HUDEP-2 (cell line): ENCODE measurements at regions not wholly inside any gene's neighbourhood (a gene's known extent, or its start where the extent isn't known, plus 50 kb on each side); places are given as distances from the start of the nearest gene placed in this dataset.
"Not testable (repeated sequence)": the region's sequence is repeated elsewhere in the genome, so short reads cannot be mapped to it uniquely, and the experiment has no call there.

ENCODE experiments used
- DNase-seq, 76 experiments: peaks; one replicate each; lab custom pipeline; 2025; ENCODE audit not compliant: unreplicated experiment in 76 of 76; lab: John Stamatoyannopoulos, UW

DNA sequence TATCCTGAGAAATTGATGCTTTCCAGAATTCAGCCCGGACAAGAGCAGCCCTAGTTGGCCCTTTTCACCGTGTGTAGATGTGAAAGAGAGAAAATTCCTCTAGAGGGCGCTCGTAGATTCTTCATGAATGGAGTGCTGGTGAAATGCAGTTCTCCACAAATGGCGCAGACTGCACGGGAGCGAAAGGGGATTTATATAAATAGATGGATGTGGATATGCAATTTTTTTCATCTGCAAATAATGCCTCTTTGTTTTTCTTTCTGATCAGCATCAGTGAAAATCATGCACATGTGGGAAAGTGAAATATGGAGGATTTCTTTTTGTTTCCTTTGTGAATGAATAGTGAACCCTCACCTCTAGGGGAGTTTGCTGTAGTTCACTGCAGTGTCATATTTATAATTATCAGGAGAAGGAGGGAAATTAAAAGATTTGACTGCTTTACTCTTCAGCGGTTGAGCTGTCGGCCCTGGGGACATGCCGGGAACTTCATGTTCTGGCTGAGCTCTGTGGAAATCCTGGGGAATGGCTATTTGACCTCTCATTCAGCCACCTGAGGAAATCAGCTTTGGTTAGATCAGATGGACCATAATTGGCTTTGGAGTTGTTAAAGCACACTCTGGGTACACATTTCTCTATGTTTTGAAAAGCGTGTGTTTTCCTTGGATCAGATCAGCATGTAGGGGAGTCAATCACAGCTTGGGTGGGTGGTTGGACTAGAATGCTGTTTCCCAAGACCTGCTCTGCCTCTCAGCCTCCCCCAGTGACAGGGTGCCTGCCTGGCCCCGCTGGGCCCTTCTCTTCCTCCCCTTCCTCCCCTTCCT, 115.0 kb upstream of the SHISA3 start:
- peak in 42 of 76 experiments; percentile 0 to 71 (median 20) for DNase-seq

DNA sequence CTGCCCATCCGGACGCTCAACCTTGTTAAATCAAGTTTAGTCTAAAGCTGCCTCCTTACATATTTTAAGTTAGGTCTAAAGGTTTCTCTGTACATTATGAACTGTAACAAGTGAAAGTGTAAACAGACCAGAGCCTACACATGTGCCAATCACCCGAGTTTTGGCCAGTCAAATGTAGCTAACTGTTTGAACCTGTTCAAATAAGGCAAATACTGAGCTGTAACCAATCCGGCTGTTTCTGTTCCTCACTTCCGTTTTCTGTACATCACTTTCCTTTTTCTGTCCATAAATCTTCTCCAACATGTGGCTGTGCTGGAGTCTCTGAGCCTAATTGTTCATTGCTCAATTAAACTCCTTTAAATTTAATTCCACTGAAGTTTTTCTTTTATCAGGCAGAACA, 113.3 kb upstream of the SHISA3 start:
- DNase-seq = no peak

DNA sequence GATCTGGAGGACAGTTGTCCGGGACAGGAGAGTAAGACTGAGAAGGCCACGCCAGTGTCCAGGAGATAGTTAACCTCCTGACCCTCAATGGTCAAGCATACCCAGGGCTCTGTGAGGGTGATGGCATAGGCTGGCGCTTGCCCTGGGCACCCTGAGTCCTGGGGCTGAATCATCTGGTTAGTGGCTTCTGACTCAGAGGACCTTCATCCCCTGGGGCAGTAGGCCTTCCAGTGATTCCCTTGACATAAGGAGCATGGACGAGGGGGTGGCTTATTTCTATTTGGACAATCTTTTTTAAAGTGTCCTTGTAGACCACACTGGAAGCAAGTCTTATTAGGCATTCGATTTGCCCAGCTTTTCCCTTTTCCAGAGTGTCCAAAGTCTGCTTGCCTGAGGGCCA, 108.4 kb upstream of the SHISA3 start:
- not testable (repeated sequence) for DNase-seq

DNA sequence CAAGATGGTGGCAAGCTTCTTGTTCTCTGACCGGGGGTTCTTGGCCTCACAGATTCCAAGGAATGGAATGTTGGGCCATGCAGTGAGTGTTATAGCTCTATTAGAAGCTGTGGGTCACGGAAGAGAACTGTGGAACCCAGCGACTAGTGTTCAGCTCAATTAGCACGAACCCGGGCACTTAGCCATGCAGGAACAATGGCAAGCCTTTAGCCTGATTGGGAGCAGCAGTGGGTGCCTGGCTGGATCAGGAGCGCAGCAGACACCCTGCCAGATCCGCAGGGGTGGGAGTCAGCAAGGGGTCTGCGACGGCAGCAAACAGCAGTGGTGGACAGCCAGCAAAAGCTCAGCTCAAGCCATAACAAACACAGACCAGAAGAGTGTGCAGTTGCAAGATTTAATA, 105.1 kb upstream of the SHISA3 start:
- DNase-seq = not testable (repeated sequence)

DNA sequence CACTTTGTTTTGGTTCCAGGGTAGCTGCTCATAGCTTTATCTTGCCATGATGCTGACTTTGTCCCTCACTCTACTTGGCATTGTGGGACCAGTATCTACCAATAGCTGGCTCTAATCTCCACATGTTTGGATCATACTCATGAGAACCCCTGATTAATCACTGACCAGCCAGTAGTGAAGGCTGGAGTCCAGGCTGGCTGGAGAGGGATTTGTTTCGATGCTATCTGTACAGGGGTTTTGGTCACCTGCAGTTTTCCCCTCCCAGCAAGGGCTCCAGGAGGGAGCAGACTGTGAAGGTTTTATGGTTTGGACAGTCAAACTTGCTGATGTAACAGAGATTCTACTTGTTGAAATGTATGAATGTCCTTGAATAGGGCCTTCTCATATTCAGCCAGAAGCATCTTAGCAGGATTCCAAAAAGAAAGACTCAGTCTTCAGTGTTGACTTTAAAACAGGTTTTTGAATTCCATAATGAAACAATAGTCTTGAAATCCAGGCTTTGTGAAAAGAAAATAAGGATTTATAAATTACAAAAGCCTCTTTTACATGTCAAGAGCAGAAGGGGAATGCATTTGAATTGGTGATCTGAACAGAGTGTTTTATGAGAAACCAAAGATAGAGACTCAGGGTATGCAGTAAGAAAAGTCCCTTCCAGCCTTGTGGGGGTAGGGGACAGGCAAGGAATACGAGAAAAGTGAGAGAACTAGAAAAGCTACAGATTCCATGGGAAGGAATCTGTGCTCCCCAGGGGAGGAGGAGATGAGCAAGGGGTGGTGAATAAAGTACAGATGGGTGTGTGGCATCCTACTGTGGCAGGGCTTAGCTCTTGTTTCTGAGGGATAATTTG, 103.1 kb upstream of the SHISA3 start:
- DNase-seq = no peak

DNA sequence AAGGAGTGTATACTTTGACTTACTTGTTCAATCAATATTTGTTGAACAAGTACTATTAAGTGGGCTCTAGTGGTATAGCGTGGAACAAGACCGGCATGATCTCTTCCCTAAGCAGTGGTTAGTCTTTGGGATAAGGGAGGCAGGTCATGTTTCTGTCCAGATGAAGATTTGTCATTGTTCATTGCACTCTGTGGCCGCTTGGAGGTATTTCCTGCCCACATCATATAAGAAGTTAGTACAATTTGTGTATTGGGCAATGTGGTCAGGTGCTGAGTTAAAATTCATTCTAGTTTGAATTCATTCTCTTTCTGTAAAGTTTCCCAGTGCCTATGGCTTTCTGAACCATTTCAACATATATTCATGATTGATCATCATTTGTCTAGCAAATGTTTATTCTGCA, 101.1 kb upstream of the SHISA3 start:
- no peak for DNase-seq

DNA sequence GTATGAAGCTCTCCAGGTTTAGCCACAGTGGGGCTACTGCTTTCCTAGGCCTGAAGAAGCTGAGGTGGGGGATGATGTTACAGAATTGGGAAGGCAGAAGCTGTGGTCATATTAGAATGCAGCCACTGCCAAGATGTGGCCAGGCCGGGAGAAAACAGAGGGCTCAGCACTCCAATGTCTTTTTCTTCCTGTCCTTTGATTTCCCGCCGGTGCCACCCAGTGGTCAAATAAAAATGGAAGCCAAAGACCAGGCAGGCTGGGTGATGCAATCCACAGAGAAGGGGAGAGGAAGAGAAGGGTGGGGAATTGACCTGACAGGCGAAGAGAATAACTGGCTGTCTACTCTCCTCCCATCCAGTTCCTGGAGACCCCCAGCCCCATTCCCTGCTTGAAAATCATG, 94.9 kb upstream of the SHISA3 start:
- DNase-seq = peak in 42 of 76 experiments; percentile 1 to 48 (median 16)

DNA sequence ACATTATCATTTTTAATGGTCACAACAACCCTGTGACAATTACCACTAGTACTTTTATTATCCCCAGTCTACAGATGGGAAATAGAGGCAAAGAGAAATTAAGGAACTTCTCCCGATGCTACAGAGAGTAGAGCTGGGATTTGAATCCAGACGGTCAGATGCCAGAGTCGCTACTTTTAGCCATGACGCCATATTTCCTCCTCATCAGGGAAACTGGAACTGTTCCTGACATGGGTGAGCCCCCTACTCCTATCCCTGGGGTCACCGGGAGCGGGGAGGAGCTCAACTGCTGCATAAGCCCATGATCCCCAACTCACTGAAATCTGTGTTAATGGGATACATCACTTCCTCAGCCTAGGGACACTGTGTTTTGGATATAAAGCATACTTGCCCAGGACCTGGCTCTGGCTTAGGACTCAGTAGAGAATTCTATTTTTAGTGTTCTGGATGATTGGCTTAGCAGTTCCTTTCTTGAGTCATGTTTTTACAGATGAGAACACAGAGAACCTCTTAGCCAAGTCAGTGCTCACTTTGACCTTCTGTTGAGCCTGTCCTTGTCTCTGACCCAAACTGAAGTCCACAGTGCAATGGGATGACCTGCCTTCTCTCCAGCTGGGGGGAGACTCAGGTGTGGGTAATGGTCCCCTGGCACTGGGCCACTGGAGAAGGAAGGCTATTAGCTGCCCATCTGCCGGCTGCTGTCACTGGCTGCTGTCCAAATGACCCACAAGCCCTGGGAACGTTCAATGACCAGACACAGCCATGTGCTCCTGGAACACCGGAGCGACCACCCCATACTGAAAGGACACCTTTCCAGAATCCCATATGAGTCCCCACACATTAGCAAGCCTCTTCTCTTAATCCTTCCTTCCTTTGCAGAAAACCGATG, 90.8 kb upstream of the SHISA3 start:
- no peak for DNase-seq

DNA sequence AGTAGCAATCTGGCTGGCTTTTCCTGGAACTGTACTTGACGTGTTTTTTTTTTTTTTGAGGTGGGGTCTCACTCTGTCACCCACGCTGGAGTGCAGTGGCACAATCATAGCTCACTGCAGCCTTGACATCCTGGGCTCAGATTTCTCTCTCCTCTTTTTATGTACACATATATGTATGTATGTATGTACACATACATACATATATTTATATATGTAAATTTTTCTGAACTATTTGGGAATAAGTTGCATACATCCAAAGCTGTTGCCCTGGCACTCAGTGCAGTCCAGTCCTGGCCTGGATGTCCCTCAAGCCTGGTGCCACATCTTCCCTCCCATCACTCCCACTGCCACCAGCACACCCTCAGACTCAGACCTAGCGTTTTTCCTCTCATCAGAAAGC, 89.0 kb upstream of the SHISA3 start:
- DNase-seq = no peak

DNA sequence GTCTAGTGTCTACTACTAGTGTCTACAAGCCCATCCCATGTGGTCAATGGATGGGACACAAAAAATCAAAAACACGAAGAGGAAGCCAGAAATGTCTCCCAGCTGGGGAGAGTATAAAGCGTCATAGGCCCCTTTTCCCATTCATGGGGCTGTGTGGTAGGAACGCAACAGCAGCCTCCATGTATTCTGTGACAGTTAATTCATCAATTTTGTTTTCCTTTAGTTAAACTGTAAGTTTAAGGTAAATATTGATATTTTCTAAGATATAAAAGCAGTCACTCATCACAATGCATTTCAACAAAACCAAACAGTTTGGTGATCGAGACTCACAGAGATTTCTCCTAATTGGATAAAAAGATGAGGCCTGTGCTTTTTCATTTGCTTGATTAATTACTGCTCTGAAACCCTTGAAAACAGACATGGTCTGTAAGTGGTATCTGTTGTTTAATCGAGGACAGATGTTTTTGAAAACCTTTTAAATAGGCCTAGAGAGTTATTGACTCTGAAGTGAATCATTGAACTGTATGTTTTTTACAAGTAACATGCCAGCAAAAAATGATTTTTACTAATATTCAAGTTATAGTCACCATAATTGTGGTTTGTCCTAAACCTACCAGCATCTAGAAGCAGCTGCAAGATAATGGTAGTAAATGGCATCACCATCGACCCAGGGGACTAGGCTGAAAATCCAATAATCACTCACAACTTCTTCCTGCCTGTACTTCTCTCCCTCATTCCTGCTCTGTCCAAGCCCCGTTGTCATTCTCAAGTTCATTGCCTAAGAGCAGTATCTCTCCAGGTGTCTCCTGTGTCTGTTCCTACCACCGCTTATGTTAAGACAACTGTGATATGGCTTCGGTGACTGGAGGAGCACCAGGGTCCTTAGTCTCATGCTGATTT, 87.7 kb upstream of the SHISA3 start:
- DNase-seq = no peak

DNA sequence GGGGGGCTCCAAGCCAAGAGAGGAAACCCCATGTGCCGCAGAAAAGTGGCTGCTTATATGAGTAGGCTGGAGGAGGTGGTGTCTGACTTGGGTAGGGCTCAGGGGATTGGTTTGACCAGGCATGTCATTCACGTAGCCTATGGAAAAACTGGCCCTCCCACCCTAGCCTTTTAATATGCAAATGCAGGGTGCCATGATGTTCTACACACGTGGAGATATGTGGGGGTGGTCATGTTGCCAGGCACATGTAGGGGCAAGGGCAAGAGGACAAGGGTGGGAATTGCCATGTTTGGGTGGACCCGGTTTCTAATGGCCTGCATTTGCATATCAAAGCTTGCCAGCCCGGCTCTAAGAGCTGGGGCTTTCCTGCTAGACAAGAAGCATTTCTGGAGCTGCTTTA, 86.9 kb upstream of the SHISA3 start:
- DNase-seq = no peak

DNA sequence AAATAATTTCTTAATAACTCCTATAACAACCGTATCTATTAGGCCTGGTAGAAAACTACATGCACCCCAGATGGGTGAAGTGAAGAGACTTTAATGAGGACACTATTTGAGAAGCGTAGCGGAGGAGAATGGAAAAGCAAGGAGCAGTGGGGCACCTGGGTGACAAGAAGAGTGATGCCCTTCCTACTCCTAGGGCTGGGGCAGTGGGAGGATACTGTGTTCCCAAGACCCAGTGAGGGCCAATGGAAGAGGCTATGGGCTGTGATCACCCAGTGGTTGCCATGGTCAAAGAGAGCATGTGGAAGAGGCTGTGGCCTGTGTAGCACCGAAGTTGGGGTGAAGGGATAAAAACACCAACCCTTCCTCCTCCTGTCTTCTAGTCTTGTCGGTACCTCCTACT, 86.5 kb upstream of the SHISA3 start:
- no peak for DNase-seq

DNA sequence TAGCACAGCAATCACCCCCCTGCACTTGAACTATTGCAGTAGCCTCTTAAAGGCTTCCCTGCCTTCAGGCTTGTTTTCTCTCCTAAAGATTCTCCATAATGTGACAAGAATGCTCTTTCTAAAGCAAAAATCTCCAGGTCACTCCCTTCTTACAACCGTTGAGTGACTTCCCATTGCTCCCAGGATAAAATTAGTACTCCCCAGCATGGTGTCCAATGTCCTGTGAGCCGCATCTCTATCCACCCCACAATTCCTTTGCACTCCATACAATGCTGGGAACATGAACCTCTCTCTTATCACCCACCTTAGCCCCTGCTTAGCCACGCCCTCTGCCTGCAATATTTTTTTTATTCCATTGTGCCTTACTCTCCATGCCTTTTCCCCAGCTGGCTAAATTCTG, 85.7 kb upstream of the SHISA3 start:
- no peak for DNase-seq

DNA sequence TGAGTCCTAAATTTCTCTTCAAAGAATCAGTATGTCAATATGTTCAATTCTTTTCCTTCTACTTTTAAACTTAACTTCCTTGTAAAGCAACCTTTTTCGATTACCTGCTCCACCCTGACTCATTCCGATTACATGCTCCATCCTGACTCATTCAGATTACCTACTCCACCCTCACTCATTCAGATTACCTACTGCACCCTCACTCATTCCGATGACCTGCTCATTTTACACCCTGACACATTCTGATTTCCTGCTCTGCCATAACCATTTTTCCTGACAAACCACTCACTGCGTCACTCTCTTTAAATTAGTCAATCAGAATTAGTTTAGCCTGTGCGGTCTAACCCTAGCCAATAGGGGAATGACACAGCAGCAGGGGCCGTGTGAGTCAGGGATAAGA, 83.9 kb upstream of the SHISA3 start:
- not testable (repeated sequence) for DNase-seq

DNA sequence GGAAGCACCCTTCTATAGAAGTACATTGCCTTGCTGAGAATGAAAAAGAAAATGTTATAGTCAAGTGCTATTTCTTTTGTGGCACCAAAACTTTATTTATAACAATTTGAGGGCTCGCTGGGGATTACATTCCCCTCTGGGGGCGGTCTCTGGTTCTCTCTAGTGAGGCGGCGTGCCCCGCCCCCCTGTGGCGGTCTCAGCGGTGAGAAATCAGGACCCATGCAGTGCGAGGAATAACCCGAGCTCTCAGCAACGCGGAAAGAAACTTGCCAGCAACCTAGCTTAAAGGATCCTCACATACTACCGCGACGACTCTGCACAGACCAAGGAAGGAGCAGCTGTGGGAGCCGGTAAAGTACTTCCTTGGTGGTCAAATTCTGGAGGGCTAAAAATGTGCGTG, 83.4 kb upstream of the SHISA3 start:
- no peak for DNase-seq

DNA sequence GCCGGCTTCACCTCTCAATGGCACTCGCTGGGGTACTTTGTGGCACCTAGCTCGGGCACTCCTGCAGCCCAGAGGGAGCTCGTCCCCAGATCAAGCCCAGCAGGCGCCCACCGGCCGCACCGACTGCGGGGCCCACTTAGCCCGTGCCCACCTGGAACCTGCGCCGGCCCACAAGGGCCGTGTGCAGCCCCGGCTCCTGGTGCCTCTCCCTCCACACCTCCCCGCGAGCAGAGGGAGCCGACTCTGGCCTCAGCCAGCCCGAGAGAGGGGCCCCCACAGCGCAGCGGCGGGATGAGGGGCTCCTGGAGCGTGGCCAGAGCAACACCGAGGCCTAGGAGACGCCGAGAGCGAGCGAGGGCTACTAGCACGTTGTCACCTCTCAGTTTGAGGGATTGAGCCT, 82.1 kb upstream of the SHISA3 start:
- DNase-seq = no peak

DNA sequence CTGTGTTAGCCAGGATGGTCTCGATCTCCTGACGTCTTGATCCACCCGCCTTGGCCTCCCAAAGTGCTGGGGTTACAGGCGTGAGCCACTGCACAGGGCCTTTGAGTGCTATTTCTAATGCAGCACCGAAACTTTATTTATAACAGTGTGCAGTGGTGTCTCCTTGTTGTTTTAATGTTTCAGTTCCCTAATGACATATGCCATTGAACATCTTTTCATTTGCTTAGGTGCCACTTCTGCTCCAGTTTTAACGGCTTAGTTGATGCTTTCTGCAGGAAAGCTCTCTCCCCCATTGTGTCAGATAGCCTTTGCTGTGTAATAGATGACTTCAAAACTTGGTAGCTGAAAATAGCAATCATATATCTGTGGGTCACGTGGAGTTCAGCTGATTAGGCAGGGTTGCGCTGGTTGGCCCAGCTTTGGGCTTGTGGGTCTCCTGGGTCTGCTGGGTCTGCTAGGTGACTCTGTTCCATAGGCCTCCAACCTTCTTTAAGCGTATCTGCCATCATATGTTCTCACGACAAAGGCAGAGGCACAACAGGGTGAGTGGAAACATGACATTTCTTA, 76.4 kb upstream of the SHISA3 start:
- DNase-seq = no peak

DNA sequence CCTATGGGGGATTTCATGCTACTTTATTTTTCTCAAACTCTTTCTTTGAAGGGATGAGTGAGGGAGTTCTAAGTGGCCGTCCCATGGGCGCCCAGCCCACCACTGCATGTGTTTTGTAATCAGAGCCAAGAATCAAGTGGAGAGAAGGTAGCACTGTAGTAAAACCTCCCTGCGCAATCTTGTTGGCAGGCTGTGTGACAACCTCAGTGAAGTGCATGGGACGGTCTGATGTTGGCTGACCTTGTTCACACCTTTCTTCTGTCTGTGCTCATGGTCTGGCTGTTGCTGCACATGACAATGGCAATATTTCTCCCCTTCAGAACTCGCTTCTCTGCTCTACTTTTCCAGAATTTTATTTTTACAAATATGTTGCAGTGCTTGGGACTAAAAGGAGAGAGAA, 71.2 kb upstream of the SHISA3 start:
- no peak for DNase-seq

DNA sequence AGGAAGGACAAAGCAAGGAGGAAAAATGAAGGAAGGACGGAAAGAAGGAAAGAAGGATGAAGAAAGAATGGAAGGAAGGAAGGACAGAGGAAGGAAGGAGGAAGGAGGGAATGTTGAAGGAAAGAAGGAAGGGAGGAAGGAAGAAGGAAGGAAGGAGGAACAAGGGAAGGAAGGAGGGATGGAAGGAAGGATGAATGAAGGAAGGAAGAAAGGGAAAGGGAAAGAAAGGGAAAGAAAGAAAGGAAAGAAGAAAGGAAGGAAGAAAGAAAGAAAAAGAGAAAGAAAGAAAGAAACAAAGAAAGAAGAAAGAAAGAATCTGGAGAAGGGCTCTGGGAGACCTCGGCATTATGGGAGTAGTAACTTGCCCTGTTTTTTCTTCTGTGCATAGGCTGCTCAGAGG, 70.8 kb upstream of the SHISA3 start:
- no peak for DNase-seq

DNA sequence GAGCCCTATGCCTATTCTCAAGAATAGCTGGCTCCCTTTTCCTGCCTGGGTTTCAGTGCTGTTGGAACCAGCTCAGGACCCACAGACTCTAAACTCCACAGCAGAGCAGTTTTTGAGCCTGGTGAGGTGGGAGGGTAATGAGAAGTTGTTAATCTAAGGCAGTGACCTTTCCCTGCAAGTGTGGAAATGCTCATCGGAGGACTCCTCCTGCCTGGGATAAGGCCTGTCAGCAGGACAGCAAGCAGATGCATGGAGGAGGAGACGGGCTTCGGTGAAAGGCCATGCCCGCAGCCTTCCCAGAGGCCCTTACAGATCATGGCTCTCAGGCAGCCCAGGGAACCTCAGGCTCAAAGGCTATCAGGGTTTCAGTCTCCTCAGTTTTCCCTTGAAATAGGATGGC, 70.0 kb upstream of the SHISA3 start:
- no peak for DNase-seq
